ENCODE measurements at regions not wholly inside any gene's neighbourhood (a gene's known extent, or its start where the extent isn't known, plus 50 kb on each side); places are given as distances from the start of the nearest gene placed in this dataset.

- H3K27ac ChIP-seq, result no peak overlapping the region
- no peaks in the 10 kb centered on the region for H3K4me1 ChIP-seq (replicated peaks in 1 of 2)
- H3K36me3 ChIP-seq (replicated peaks in 1 of 2), result no peaks in the 10 kb centered on the region
- no peak overlapping the region for H3K4me3 ChIP-seq
- intact Hi-C loops (cut with DNase I), result no loop called here
- DNase-seq, result no peak
- H3K27me3 ChIP-seq, result no peaks in the 10 kb centered on the region
- WGBS, 4 donors, result 54 to 58% (median 55%) methylated on average over 3 of the region's 3 CpGs
- no peaks in the 10 kb centered on the region for H3K9me3 ChIP-seq (replicated peaks in 1 of 3)
- TF ChIP-seq CTCF (IDR thresholded peaks at IDR 0.05) (no peak), POLR2A (IDR thresholded peaks at IDR 0.05) (no peak)
Observed at GRCh38 chr7:125606671-125607070, 677.0 kb upstream of the POT1 start.

- H3K4me1 ChIP-seq (replicated peaks in 1 of 2), result no peaks in the 10 kb centered on the region
- no peak overlapping the region for H3K4me3 ChIP-seq
- no peak overlapping the region for H3K27ac ChIP-seq
- no peaks in the 10 kb centered on the region for H3K27me3 ChIP-seq
- no peak for TF ChIP-seq CTCF (IDR thresholded peaks at IDR 0.05)
- TF ChIP-seq POLR2A (IDR thresholded peaks at IDR 0.05), result no peak
- no peak for DNase-seq
- intact Hi-C loops (cut with DNase I), result no loop called here
- 68 to 80% (median 74%) methylated on average over 2 of the region's 2 CpGs for WGBS, 4 donors
- no peaks in the 10 kb centered on the region for H3K36me3 ChIP-seq (replicated peaks in 1 of 2)
- H3K9me3 ChIP-seq (replicated peaks in 1 of 3), result no peaks in the 10 kb centered on the region
Observed at GRCh38 chr7:125605241-125605640, 675.6 kb upstream of the POT1 start.

GRCh38 chr7:125602441-125602840 lies 672.8 kb upstream of the POT1 start:
- H3K36me3 ChIP-seq (replicated peaks in 1 of 2), result no peaks in the 10 kb centered on the region
- no peaks in the 10 kb centered on the region for H3K9me3 ChIP-seq (replicated peaks in 1 of 3)
- no peak overlapping the region for H3K27ac ChIP-seq
- H3K27me3 ChIP-seq, result no peaks in the 10 kb centered on the region
- 69 to 87% (median 76%) methylated on average over 1 of the region's 1 CpG for WGBS, 4 donors
- TF ChIP-seq POLR2A (IDR thresholded peaks at IDR 0.05), result no peak
- TF ChIP-seq CTCF (IDR thresholded peaks at IDR 0.05), result no peak
- H3K4me1 ChIP-seq (replicated peaks in 1 of 2), result no peaks in the 10 kb centered on the region
- DNase-seq, result no peak
- intact Hi-C loops (cut with DNase I), result no loop called here
- H3K4me3 ChIP-seq, result no peak overlapping the region

- no peaks in the 10 kb centered on the region for H3K36me3 ChIP-seq (replicated peaks in 1 of 2)
- no peak overlapping the region for H3K4me3 ChIP-seq
- no peak overlapping the region for H3K27ac ChIP-seq
- intact Hi-C loops (cut with DNase I), result no loop called here
- no peaks in the 10 kb centered on the region for H3K27me3 ChIP-seq
- no peak for DNase-seq
- no peaks in the 10 kb centered on the region for H3K4me1 ChIP-seq (replicated peaks in 1 of 2)
- no peaks in the 10 kb centered on the region for H3K9me3 ChIP-seq (replicated peaks in 1 of 3)
- WGBS, 4 donors, result 40 to 66% (median 54%) methylated on average over 3 of the region's 3 CpGs
- no peak for TF ChIP-seq POLR2A (IDR thresholded peaks at IDR 0.05)
- no peak for TF ChIP-seq CTCF (IDR thresholded peaks at IDR 0.05)
Observed at GRCh38 chr7:125599387-125599786, 669.8 kb upstream of the POT1 start.

Data from adrenal gland (tissue), 9 donors.